HUDEP-2 (cell line): ENCODE measurements at regions not wholly inside any gene's neighbourhood (a gene's known extent, or its start where the extent isn't known, plus 50 kb on each side); places are given as distances from the start of the nearest gene placed in this dataset.
"Not testable (repeated sequence)": the region's sequence is repeated elsewhere in the genome, so short reads cannot be mapped to it uniquely, and the experiment has no call there.

Experiments used
- DNase-seq, 76 experiments: peaks; one replicate each; lab custom pipeline; 2025; ENCODE audit not compliant: unreplicated experiment in 76 of 76; lab: John Stamatoyannopoulos, UW

- no peak for DNase-seq
These were observed 462.2 kb upstream of the NRP1 start for GRCh38 chr10:33796680-33797079.

GRCh38 chr10:33795529-33795928, 461.1 kb upstream of the NRP1 start:
- no peak for DNase-seq

DNA sequence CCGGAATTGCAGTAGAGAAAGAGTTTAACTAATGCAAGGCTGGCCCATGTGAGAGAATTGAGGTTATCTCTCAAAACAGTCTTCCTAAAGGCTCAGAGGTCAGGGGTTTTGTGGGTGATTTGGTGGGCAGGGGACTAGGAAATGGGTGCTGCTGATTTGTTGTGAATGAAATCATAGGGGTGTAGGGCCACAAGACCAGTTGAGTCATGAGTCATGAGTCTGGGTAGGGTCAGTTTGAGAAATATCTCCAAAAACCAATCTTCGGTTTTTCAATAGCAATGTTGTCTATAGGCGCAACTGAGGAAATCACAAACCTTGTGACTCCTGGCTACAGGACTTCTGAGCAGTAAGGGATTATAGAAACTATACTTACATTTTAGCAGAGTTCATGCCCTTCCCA, 460.0 kb upstream of the NRP1 start:
- DNase-seq: no peak

DNA sequence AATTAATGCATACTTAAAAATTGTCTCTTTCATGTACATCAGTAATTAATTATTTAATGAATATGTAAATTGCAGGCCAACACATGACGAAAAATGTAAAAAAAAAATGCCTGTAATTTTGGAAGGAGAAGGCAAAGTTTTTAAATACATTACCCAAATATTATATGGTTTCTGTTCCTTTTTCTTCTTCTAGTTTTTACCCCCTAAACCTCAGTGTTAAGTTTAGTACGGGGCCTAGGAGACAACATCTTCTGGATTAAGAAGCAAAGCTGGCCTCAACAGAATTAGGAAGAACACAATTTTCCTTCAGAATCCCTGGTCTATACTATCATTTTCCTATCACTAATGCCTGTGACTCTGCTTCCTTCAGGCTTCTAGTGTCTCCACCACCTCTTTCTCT, 459.3 kb upstream of the NRP1 start:
- DNase-seq: no peak

DNA sequence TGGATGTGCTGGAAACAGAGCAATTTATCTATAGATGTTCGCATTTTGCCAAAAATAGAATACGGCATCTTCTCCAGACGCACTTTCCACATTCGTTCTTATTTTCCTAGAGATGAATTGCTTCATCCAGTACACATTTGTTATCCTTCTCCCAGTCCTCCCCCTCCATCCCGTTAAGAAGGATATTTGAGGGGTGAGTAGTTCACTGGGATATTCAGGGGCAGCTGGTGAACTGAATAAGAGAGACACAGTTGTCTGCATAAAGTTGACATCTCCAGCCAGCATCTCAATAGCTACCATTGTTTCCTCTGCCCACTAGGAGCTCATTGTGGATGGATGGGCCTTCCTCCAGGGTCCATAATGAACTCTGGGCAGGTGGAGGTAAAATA, 456.8 kb upstream of the NRP1 start:
- DNase-seq: no peak

- DNase-seq: no peak
These were observed 456.2 kb upstream of the NRP1 start for GRCh38 chr10:33790521-33791271.

DNA sequence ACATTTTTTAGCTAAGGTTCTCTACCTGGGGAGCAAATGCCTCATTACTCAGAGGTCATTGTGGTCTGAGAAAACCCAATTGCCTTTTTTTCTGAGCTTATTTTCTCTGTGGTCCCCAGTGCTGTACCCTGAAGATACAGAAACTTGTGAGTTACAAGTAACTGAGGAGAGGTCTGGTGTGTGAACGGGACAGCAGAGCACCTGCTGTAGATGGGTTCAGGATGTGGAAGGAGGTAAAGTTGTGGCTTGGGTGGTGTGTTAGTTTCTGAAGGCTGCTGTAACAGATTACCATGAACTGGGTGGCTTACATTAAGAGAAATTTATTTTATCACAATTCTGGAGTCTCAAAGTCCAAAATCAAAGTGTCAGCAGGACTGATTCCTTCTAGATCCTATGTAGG, 449.1 kb upstream of the NRP1 start:
- DNase-seq: no peak

DNA sequence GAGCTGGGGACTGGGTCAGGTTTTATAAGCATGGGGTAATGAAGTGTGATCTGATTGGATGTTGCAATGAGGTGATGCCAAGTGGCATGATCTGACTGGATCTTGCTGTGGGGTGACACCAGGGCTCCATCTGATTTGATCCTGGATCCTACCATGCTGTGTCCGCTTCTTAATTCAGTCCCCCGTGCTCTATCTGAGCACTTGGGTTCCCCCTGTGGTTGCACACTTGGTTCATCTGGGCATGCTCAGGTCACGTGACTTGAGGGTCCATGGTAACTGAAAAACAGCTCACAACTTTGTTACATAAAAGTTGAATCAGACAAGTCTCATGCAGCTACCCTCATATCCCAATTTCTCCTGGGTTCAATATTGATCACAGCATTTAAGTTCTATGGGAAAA, 448.6 kb upstream of the NRP1 start:
- DNase-seq: no peak

- no peak for DNase-seq
These were observed 447.3 kb upstream of the NRP1 start for GRCh38 chr10:33781606-33782395.

- no peak for DNase-seq
These were observed 446.5 kb upstream of the NRP1 start for GRCh38 chr10:33780961-33781360.

GRCh38 chr10:33777223-33777622, 442.8 kb upstream of the NRP1 start:
- DNase-seq: no peak

DNA sequence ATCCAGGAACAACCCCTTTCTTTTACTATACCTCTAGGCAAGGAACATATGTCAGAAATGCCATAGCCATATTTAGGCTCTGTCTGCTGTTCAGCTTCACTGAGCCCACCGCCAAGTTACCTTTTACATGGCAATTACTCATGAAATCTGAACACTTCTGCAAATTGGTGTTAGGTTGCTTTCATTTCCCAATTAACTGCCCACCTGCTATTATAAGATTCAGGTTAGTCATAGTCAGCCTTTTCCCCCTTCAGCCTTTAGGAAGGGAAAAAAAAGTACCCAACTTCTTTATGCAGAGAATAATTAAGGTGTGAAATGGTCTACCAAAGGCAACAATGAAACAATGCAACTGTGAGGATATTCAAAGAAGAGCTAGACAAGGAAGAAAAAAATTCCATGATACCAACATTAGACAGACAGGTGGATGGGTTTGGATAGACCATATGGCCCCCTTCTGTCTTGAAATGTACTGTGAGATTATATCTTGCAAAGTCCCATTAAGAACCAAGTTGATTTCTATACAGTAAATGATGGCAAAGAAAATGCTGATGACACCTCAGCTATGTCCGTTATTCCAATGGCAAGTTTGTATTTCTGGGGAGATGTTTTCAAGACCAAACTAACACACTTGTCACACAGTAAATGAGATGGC, 442.1 kb upstream of the NRP1 start:
- no peak for DNase-seq

- no peak for DNase-seq
These were observed 440.4 kb upstream of the NRP1 start for GRCh38 chr10:33774857-33775256.

DNA sequence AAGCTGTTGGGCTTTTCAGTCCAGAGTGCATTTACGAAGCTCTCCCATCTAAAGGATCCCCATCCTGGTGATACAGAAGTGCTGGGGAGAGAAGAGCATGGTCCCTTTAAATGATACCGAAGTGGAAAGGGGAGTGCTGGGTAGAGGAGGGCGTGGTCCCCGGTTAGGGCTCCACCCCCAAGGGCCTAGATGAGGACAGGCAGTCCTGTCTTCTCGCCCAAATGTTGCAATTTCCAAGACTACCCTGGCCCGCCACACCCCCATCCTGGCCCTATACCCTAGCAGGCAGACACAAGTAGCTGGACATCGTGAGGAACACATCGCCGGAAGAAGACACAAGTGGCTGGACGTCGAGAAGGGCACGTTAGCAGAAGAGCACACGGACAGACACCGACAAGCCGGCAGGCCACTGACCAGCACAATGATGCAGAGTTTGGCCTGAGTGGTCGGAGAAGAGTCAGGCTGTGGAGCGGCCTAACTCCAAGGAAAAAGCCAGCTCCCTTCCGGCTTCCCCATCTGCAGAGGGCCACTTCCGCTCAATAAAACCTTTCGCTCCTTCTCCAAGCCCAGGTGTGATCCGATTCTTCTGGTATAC, 439.5 kb upstream of the NRP1 start:
- no peak for DNase-seq

DNA sequence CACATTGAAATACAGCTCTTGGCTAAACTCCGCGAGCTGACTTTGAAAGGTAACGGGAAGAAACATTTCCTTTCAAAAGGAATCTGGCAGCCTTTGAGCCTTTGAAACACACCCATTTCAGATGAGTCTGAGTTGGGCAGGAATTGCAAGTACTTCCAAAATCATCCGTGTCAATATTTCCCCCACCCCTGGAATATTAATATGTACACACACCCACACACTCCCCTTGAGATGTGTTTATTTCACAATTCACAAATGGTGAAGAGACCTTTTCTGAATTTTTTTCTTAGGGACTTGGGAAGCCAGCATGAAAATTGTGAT, 438.7 kb upstream of the NRP1 start:
- no peak for DNase-seq

GRCh38 chr10:33772370-33773252, 438.1 kb upstream of the NRP1 start:
- no peak for DNase-seq

DNA sequence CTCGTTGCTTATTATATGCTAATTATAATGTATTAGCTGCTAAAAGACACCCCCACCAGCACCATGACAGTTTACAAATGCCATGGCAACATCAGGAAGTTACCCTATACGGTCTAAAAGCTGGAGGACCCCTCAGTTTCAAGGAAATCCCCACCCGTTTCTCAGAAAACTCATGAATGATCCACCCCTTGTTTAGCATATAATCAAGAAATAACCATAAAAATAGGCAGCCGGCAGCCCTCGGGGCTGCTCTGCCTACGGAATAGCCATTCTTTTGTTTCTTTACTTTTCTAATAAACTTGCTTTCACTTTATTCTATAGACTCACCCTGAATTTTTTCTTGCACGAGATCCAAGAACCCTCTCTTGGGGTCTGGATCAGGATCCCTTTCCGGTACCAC, 437.4 kb upstream of the NRP1 start:
- not testable (repeated sequence) for DNase-seq

- DNase-seq: no peak
These were observed 430.3 kb upstream of the NRP1 start for GRCh38 chr10:33764694-33765185.

GRCh38 chr10:33760056-33760943, 425.8 kb upstream of the NRP1 start:
- no peak for DNase-seq
